HT-29 (cell line): ENCODE measurements at regions not wholly inside any gene's neighbourhood (a gene's known extent, or its start where the extent isn't known, plus 50 kb on each side); places are given as distances from the start of the nearest gene placed in this dataset.

ENCODE experiments used
- DNase-seq: peaks from one replicate; pipeline ENCODE4 v3.0.0-alpha.2; 2015; ENCODE audit warnings: low spot score

GRCh38 chr9:69955536-69956355, 87.9 kb upstream of the MAMDC2 start:
- no peak for DNase-seq

- DNase-seq, result no peak
Observed at GRCh38 chr9:69961843-69962242, 81.8 kb upstream of the MAMDC2 start.

GRCh38 chr9:69963803-69964202, 79.8 kb upstream of the MAMDC2 start:
- DNase-seq, result no peak

GRCh38 chr9:69964446-69964845, 79.2 kb upstream of the MAMDC2 start:
- DNase-seq, result no peak

GRCh38 chr9:69965416-69966145, 78.1 kb upstream of the MAMDC2 start:
- DNase-seq, result no peak

GRCh38 chr9:69967344-69967743, 76.3 kb upstream of the MAMDC2 start:
- no peak for DNase-seq

GRCh38 chr9:69970001-69970533, 73.6 kb upstream of the MAMDC2 start:
- DNase-seq, result no peak

GRCh38 chr9:69971643-69972449, 71.8 kb upstream of the MAMDC2 start:
- DNase-seq, result peak; percentile 77

GRCh38 chr9:69975681-69976080, 68.0 kb upstream of the MAMDC2 start:
- no peak for DNase-seq

- DNase-seq, result peak; percentile 25
Observed at GRCh38 chr9:69976152-69976551, 67.5 kb upstream of the MAMDC2 start.

GRCh38 chr9:69980041-69980440, 63.6 kb upstream of the MAMDC2 start:
- DNase-seq, result no peak

GRCh38 chr9:69980591-69980990, 63.1 kb upstream of the MAMDC2 start:
- no peak for DNase-seq

- no peak for DNase-seq
Observed at GRCh38 chr9:69981686-69982445, 61.8 kb upstream of the MAMDC2 start.

- no peak for DNase-seq
Observed at GRCh38 chr9:69984831-69985230, 58.8 kb upstream of the MAMDC2 start.

- DNase-seq, result no peak
Observed at GRCh38 chr9:69985971-69986370, 57.7 kb upstream of the MAMDC2 start.

GRCh38 chr9:69986970-69987369, 56.7 kb upstream of the MAMDC2 start:
- DNase-seq, result no peak

GRCh38 chr9:69987457-69987856, 56.2 kb upstream of the MAMDC2 start:
- no peak for DNase-seq

- no peak for DNase-seq
Observed at GRCh38 chr9:69993110-69993509, 50.5 kb upstream of the MAMDC2 start.
